CD14-positive monocyte (primary cell): ENCODE measurements at regions not wholly inside any gene's neighbourhood (a gene's known extent, or its start where the extent isn't known, plus 50 kb on each side); places are given as distances from the start of the nearest gene placed in this dataset.
"Not testable (repeated sequence)": the region's sequence is repeated elsewhere in the genome, so short reads cannot be mapped to it uniquely, and the experiment has no call there.

ENCODE experiments used
- DNase-seq, 3 donors: peaks; one replicate each; pipeline ENCODE4 v3.0.0-alpha.2; 2011 to 2022
- H2AFZ ChIP-seq: 2 replicates; pipeline ENCODE4 v1.6.0; 2012; ENCODE audit warnings: mild to moderate bottlenecking, low read depth, low read length, inconsistent platforms; ENCODE audit not compliant: insufficient read depth, poor library complexity, severe bottlenecking
- H3K27ac ChIP-seq, 2 donors: 1 replicate in 1 of 2; 2 replicates in 1 of 2; pipeline ENCODE4 v1.5.1; 2012 to 2013; ENCODE audit warnings: low read length in 2 of 2, control low read depth in 1 of 2, inconsistent platforms in 1 of 2, low read depth in 1 of 2, mild to moderate bottlenecking in 1 of 2
- H3K27me3 ChIP-seq, 2 donors: one replicate each; pipeline versions ENCODE4 v1.6.0 to v1.6.1; 2011 to 2013; ENCODE audit warnings: low read length in 2 of 2; ENCODE audit not compliant: control insufficient read depth in 2 of 2, insufficient read depth in 2 of 2
- H3K36me3 ChIP-seq, 2 donors: replicated peaks in 1 of 2; 1 replicate in 1 of 2; 2 replicates in 1 of 2; pipeline versions ENCODE4 v1.5.1 to v1.6.1; 2012 to 2013; ENCODE audit warnings: low read length in 2 of 2, control low read depth in 1 of 2, inconsistent platforms in 1 of 2, mild to moderate bottlenecking in 1 of 2; ENCODE audit not compliant: insufficient read depth in 2 of 2, control insufficient read depth in 1 of 2
- H3K4me1 ChIP-seq, 2 donors: 1 replicate in 1 of 2; 2 replicates in 1 of 2; pipeline versions ENCODE4 v1.5.1 to v1.6.1; 2012 to 2013; ENCODE audit warnings: low read length in 2 of 2, control low read depth in 1 of 2, inconsistent platforms in 1 of 2, mild to moderate bottlenecking in 1 of 2, moderate library complexity in 1 of 2; ENCODE audit not compliant: insufficient read depth in 2 of 2, control insufficient read depth in 1 of 2
- H3K4me2 ChIP-seq: replicated peaks from 2 replicates; pipeline ENCODE3; 2012; ENCODE audit warnings: low read length, moderate library complexity, mild to moderate bottlenecking; ENCODE audit not compliant: poor library complexity, severe bottlenecking; ENCODE audit errors: extremely low read depth
- H3K4me3 ChIP-seq, 3 experiments: fragments of 200-600 bp in 1 of 3; sonication (generic) in 1 of 3; replicated peaks in 1 of 3; 1 replicate in 2 of 3; 2 replicates in 1 of 3; pipeline ENCODE4 v1.5.1; 2011 to 2013; ENCODE audit warnings: low read length in 3 of 3, mild to moderate bottlenecking in 3 of 3, control low read depth in 2 of 3, low read depth in 2 of 3, inconsistent platforms in 1 of 3, moderate library complexity in 1 of 3
- H3K79me2 ChIP-seq: 2 replicates; pipeline ENCODE4 v1.6.0; 2012; ENCODE audit warnings: mild to moderate bottlenecking, control low read depth, inconsistent platforms, low read length, moderate library complexity; ENCODE audit not compliant: insufficient read depth
- H3K9ac ChIP-seq: 2 replicates; pipeline ENCODE4 v1.6.0; 2017; ENCODE audit warnings: low read length, mild to moderate bottlenecking; ENCODE audit not compliant: insufficient read depth, poor library complexity, severe bottlenecking
- H3K9me3 ChIP-seq, 2 donors: replicated peaks in 1 of 2; 1 replicate in 1 of 2; 2 replicates in 1 of 2; pipeline versions ENCODE4 v1.5.1 to v1.6.1; 2012 to 2013; ENCODE audit warnings: low read length in 2 of 2, control low read depth in 1 of 2; ENCODE audit not compliant: control insufficient read depth in 1 of 2, insufficient read depth in 1 of 2
- H4K20me1 ChIP-seq: 2 replicates; pipeline ENCODE4 v1.6.0; 2012; ENCODE audit warnings: mild to moderate bottlenecking, low read length, control low read depth, moderate library complexity; ENCODE audit not compliant: insufficient read depth
- H3K27ac Mint-ChIP-seq, 7 donors: one replicate each; pipeline ENCODE4 v1.8.0; 2020; ENCODE audit warnings: mild to moderate bottlenecking in 7 of 7, mixed read lengths in 7 of 7, moderate library complexity in 6 of 7, inconsistent platforms in 2 of 7
- H3K27me3 Mint-ChIP-seq, 3 donors: one replicate each; pipeline ENCODE4 v1.8.0; 2021 to 2022; ENCODE audit warnings: low read depth in 3 of 3, mild to moderate bottlenecking in 3 of 3, mixed read lengths in 3 of 3, moderate library complexity in 3 of 3, inconsistent platforms in 1 of 3
- H3K36me3 Mint-ChIP-seq, 2 donors: one replicate each; pipeline ENCODE4 v1.8.0; 2020; ENCODE audit warnings: mixed read lengths in 2 of 2, inconsistent platforms in 1 of 2, mild to moderate bottlenecking in 1 of 2
- H3K4me1 Mint-ChIP-seq: one replicate; pipeline ENCODE4 v1.8.0; 2020; ENCODE audit warnings: mild to moderate bottlenecking, mixed read lengths
- H3K4me3 Mint-ChIP-seq, 2 donors: one replicate each; pipeline ENCODE4 v1.8.0; 2020; ENCODE audit warnings: mild to moderate bottlenecking in 2 of 2, mixed read lengths in 2 of 2, moderate library complexity in 1 of 2
- H3K9me3 Mint-ChIP-seq, 7 donors: one replicate each; pipeline ENCODE4 v1.8.0; 2020 to 2022; ENCODE audit warnings: mixed read lengths in 7 of 7, mild to moderate bottlenecking in 6 of 7, moderate library complexity in 6 of 7, inconsistent platforms in 2 of 7
- CTCF ChIP-seq: fragments of 200-600 bp; IDR thresholded peaks from one replicate; pipeline ENCODE4 v1.8.0; 2022; ENCODE audit warnings: antibody characterized with exemption, mild to moderate bottlenecking
- WGBS: methylation state at CpG from one replicate; pipeline ENCODE4 v1.1.5; 2013; ENCODE audit warnings: missing lambda C conversion rate; ENCODE audit not compliant: insufficient coverage; 5-methylcytosine and 5-hydroxymethylcytosine counted together
- intact Hi-C, 2 donors: fragments of 100-400 bp; cut with micrococcal nuclease; formaldehyde crosslinking; loops; one replicate each; pipeline versions ENCODE4 v1.15.0 to v1.15.1; 2023

DNA sequence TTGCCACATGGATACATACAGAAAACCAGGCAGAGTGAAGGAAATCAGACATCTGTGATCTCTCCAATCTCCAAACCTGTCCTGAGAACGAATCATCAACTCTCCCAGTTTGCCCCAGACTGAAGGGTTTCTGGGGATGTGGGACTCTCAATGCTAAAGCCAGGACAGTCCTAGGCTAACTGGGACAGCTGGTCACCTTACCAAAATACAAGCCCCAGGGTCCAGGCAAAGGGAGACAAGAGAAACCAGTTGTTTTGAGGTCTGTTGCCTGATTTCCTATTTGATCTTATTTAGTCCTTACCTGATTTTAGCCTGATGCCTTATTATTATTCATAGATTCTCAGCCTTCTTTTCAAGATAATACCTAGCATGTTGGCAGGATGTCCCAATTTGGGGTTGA is 51.7 kb upstream of the TAC4 start:
- no CpG with 5 or more reads among the region's 1 CpG for WGBS
- Mint-ChIP-seq H3K4me3 (no peak overlapping the region), H3K36me3 (no peaks in the 10 kb centered on the region), H3K27me3 (peaks cover 52 to 90% (median 68%) of the 10 kb centered on the region in 3 donors), H3K4me1 (no peaks in the 10 kb centered on the region), H3K27ac (no peak overlapping the region), H3K9me3 (peaks cover 0 to 11% (median 3%) of the 10 kb centered on the region in 7 donors)
- H3K27me3 ChIP-seq: peaks cover 37 to 74% of the 10 kb centered on the region in 2 donors
- H4K20me1 ChIP-seq: no peaks in the 10 kb centered on the region
- H3K4me2 ChIP-seq: no peak overlapping the region
- no peak overlapping the region for H3K9ac ChIP-seq
- H3K36me3 ChIP-seq: no peaks in the 10 kb centered on the region
- no peak for DNase-seq
- no peak overlapping the region for H3K4me3 ChIP-seq
- no peaks in the 10 kb centered on the region for H3K4me1 ChIP-seq
- intact Hi-C loops: no loop called here
- no peaks in the 10 kb centered on the region for H3K79me2 ChIP-seq
- peaks cover 0 to 13% of the 10 kb centered on the region in 2 donors for H3K9me3 ChIP-seq
- H3K27ac ChIP-seq: no peak overlapping the region
- TF ChIP-seq CTCF: no peak
- H2AFZ ChIP-seq: no peak overlapping the region

- H3K36me3 ChIP-seq, H2AFZ ChIP-seq, H4K20me1 ChIP-seq, H3K9ac ChIP-seq, H3K4me3 ChIP-seq, H3K4me2 ChIP-seq, H3K4me1 ChIP-seq, intact Hi-C loops, H3K27ac Mint-ChIP-seq, H3K4me1 Mint-ChIP-seq, H3K79me2 ChIP-seq, DNase-seq, H3K27ac ChIP-seq, H3K36me3 Mint-ChIP-seq: not testable (repeated sequence)
- peaks cover 0 to 11% (median 3%) of the 10 kb centered on the region in 7 donors for H3K9me3 Mint-ChIP-seq
- peaks cover 61 to 92% (median 62%) of the 10 kb centered on the region in 3 donors for H3K27me3 Mint-ChIP-seq
- peaks cover 37 to 77% of the 10 kb centered on the region in 2 donors for H3K27me3 ChIP-seq
- H3K9me3 ChIP-seq: peaks cover 0 to 13% of the 10 kb centered on the region in 2 donors
- H3K4me3 Mint-ChIP-seq: peak overlapping the region in 1 of 2 donors; percentile 73
- 80% methylated on average over 1 of the region's 5 CpGs for WGBS
Observed at GRCh38 chr17:49900801-49901200, 52.9 kb upstream of the TAC4 start.
